Ishikawa (cell line): ENCODE measurements at regions not wholly inside any gene's neighbourhood (a gene's known extent, or its start where the extent isn't known, plus 50 kb on each side); places are given as distances from the start of the nearest gene placed in this dataset.

ENCODE experiments used
- CEBPB ChIP-seq: IDR thresholded peaks from 2 replicates; pipeline ENCODE4 v1.6.1; 2012
- CREB1 ChIP-seq: IDR thresholded peaks from 2 replicates; pipeline ENCODE4 v1.6.1; 2012; ENCODE audit warnings: low read depth
- EGR1 ChIP-seq: IDR thresholded peaks from 2 replicates; pipeline ENCODE4 v1.6.1; 2012
- EP300 ChIP-seq: IDR thresholded peaks from 2 replicates; pipeline ENCODE4 v1.6.1; 2012; ENCODE audit warnings: borderline replicate concordance
- FOXM1 ChIP-seq: IDR thresholded peaks from 2 replicates; pipeline ENCODE4 v1.6.1; 2012; ENCODE audit warnings: low read depth, borderline replicate concordance
- NFIC ChIP-seq: IDR thresholded peaks from 2 replicates; pipeline ENCODE4 v1.6.1; 2012
- RAD21 ChIP-seq: IDR thresholded peaks from 2 replicates; pipeline ENCODE4 v1.6.1; 2012; ENCODE audit warnings: low read depth
- TAF1 ChIP-seq: IDR thresholded peaks from 2 replicates; pipeline ENCODE4 v1.6.1; 2012; ENCODE audit warnings: low read depth, mild to moderate bottlenecking
- TCF12 ChIP-seq: IDR thresholded peaks from 2 replicates; pipeline ENCODE4 v1.6.1; 2012; ENCODE audit warnings: low read depth
- TEAD4 ChIP-seq: IDR thresholded peaks from 2 replicates; pipeline ENCODE4 v1.6.1; 2012
- YY1 ChIP-seq: IDR thresholded peaks from 2 replicates; pipeline ENCODE4 v1.6.1; 2012; ENCODE audit warnings: low read depth
- ZBTB7A ChIP-seq: IDR thresholded peaks from 2 replicates; pipeline ENCODE4 v1.6.1; 2012; ENCODE audit warnings: low read depth
- TF ChIP-seq, protein P1 (sequence below): IDR thresholded peaks from 2 replicates; pipeline ENCODE4 v1.6.1; 2012
- TF ChIP-seq, protein P2 (sequence below): IDR thresholded peaks from 2 replicates; pipeline ENCODE4 v1.6.1; 2012; ENCODE audit warnings: low read depth, mild to moderate bottlenecking
- TF ChIP-seq, protein P3 (sequence below): IDR thresholded peaks from 2 replicates; pipeline ENCODE4 v1.6.1; 2012

DNA sequence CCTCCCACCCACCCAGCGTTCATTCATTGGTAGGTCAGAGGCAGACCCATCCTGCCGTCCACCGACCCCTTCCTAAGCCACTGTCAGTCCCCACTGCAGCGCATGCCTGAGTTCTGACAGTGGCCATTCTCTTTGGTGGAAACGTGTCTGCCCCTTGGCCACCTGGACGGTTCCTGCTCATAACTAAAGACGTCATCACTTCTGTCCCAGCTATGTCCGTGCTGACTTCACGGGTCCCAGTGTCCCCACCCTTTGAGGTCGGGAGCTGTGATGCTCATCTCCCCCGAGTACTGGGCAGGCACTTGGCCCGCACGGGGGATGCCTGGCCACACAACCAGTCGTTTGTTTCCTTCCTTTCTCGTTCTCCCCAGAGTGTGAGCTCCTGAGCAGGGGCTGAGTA lies 267.1 kb downstream of the C16orf95 start:
- TF ChIP-seq YY1 (no peak), TAF1 (no peak), CEBPB (no peak), NFIC (no peak), ZBTB7A (no peak), EGR1 (no peak), TEAD4 (no peak), CREB1 (no peak), TCF12 (no peak)
- TF ChIP-seq, protein P1, sequence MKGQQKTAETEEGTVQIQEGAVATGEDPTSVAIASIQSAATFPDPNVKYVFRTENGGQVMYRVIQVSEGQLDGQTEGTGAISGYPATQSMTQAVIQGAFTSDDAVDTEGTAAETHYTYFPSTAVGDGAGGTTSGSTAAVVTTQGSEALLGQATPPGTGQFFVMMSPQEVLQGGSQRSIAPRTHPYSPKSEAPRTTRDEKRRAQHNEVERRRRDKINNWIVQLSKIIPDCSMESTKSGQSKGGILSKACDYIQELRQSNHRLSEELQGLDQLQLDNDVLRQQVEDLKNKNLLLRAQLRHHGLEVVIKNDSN, result no peak
- TF ChIP-seq, protein P2, sequence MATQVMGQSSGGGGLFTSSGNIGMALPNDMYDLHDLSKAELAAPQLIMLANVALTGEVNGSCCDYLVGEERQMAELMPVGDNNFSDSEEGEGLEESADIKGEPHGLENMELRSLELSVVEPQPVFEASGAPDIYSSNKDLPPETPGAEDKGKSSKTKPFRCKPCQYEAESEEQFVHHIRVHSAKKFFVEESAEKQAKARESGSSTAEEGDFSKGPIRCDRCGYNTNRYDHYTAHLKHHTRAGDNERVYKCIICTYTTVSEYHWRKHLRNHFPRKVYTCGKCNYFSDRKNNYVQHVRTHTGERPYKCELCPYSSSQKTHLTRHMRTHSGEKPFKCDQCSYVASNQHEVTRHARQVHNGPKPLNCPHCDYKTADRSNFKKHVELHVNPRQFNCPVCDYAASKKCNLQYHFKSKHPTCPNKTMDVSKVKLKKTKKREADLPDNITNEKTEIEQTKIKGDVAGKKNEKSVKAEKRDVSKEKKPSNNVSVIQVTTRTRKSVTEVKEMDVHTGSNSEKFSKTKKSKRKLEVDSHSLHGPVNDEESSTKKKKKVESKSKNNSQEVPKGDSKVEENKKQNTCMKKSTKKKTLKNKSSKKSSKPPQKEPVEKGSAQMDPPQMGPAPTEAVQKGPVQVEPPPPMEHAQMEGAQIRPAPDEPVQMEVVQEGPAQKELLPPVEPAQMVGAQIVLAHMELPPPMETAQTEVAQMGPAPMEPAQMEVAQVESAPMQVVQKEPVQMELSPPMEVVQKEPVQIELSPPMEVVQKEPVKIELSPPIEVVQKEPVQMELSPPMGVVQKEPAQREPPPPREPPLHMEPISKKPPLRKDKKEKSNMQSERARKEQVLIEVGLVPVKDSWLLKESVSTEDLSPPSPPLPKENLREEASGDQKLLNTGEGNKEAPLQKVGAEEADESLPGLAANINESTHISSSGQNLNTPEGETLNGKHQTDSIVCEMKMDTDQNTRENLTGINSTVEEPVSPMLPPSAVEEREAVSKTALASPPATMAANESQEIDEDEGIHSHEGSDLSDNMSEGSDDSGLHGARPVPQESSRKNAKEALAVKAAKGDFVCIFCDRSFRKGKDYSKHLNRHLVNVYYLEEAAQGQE, result no peak

DNA sequence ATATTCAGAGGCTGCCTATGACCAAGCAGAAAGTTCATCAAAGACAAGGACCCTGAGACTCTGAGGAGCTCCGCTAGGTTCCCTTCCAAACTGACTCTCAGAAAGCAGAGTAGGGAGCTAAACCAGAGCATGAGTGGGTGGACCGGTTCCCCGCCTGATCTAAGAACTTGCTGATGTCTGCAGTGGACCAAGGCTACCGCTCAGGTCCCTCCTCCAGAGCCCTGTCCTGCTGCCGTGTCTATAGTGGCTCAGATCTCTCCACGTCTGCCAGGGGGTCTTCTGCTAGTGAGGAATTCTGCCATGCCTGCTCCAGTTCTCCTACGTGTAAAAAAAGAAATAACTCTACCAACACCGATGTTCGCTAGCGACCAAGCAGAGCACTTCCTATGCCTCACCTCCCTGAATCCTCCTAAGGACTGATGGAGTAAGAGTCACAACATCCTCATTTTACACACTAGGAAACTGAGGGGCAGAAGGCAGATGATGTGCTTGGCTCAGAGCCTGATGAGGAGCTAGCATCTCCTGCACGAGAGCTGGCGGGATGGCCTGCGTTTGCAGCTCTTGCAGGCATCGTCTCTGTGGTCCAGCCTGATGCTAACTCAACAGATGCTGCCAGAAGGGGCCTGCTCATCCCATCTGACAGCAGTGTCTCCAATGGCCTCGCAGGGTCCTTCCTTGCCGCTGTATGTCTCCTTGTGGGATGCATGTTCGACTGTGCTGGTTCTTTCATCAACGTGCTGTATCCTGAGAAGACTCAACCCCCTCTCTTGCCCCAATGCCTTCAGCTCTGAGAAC lies 265.5 kb downstream of the C16orf95 start:
- TF ChIP-seq TEAD4 (no peak), TAF1 (no peak), NFIC (no peak), YY1 (no peak)
- TF ChIP-seq, protein P2, result no peak

DNA sequence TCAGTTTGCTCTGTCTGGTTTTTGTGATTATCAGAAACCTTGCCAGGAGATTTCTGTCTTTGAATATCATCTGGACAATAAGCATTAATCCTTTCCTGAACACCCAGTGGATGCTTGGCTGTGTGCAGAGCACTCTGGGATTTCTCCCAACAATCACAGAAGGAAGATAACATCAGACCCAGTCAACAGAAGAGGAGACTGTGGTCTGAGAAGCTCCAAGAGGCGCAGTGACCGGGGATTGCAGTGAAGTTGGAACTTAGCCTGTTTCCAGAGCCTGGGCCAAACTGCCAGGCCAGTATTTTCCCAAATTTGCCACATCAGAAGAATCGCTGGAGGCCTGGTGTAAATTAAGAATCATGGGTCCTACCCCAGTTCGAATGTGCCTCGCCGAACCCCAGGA lies 264.7 kb downstream of the C16orf95 start:
- no peak for TF ChIP-seq RAD21
- TF ChIP-seq, protein P1, result no peak
- TF ChIP-seq EGR1, result no peak
- TF ChIP-seq TAF1, result no peak
- TF ChIP-seq ZBTB7A, result no peak
- TF ChIP-seq FOXM1, result no peak
- TF ChIP-seq NFIC, result no peak
- no peak for TF ChIP-seq EP300
- TF ChIP-seq, protein P2, result no peak
- no peak for TF ChIP-seq CREB1
- no peak for TF ChIP-seq YY1
- TF ChIP-seq, protein P3, sequence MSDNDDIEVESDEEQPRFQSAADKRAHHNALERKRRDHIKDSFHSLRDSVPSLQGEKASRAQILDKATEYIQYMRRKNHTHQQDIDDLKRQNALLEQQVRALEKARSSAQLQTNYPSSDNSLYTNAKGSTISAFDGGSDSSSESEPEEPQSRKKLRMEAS, result no peak

DNA sequence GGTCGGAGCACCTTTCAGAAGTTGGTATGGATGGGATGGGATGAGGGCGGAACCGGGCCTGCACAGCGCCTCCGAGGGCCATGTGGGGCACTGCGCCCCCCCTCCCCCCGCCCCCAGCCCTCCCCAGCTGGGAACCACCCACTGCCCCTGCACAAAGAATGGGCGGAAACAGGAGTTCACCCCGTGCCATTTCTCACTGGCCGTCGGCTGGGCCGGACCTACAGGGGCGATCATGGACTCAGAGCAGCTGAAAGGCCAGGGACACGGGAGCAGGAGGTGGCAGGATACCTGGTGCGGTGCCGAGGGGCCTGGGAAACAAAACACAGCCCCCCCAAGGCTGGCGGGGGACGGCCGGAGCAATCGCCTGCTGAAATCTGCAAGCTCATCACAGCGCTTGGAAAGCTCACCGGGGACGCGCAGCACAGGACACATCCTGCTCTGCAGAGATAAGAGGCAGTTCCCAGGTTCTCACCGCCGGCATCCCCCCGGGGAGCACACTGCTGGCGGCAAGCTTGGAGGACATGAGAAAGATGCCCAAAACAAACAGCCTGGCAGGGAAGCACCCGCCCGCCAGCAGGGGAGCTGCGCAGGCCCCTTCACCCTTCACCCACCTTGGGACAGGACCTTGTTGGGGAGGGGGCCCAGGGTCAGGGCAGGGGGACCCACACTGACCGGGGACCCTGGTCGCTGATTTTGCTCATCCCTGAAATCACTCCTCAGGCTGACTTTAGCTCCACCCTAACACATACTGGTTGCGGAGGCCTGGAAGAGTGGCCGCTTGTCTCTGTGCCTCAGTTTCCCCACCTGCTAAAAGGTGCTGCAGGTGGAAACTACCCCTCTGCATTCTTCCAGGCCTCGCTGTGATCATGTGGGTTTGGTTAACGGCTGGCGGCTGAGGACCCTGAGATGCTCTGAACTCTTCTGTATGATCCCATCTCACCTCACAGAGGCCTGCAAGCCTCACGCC lies 263.9 kb downstream of the C16orf95 start:
- TF ChIP-seq CREB1 (no peak), NFIC (no peak), CEBPB (no peak), TEAD4 (no peak), FOXM1 (no peak), EGR1 (no peak), ZBTB7A (no peak), TCF12 (no peak), RAD21 (no peak), TAF1 (no peak), YY1 (no peak), EP300 (no peak)
- TF ChIP-seq, protein P3, result no peak
- TF ChIP-seq, protein P1, result no peak
- TF ChIP-seq, protein P2, result no peak
